NAMALWA (cell line): ENCODE measurements at regions not wholly inside any gene's neighbourhood (a gene's known extent, or its start where the extent isn't known, plus 50 kb on each side); places are given as distances from the start of the nearest gene placed in this dataset.
"Not testable (repeated sequence)": the region's sequence is repeated elsewhere in the genome, so short reads cannot be mapped to it uniquely, and the experiment has no call there.

Experiments used
- DNase-seq: peaks from one replicate; pipeline ENCODE4 v3.0.0-alpha.2; 2015; ENCODE audit warnings: low spot score

DNA sequence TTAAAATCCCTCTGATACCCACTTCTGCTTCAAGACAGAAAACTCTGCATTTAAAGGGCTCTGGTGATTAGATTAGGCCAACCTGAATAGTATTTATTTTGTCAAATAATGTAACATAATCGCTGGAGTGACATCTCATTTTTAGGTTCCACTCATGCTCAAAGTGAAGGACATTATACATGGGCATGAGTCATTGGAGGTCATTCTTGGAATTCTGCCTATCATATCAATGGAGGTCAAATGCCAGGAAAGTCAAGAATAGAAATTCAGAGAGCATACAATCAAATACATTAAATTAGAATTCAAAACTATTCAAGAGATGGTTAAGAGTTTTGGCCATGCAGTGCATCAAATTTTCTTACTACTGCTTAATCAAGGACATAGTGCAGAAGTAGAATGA lies 50.8 kb upstream of the PRSS1 start:
- no peak for DNase-seq

GRCh38 chr7:142697270-142697669 lies 52.0 kb upstream of the PRSS1 start:
- DNase-seq, result no peak

- DNase-seq, result no peak
Measured at GRCh38 chr7:142696456-142697179, 52.7 kb upstream of the PRSS1 start.

DNA sequence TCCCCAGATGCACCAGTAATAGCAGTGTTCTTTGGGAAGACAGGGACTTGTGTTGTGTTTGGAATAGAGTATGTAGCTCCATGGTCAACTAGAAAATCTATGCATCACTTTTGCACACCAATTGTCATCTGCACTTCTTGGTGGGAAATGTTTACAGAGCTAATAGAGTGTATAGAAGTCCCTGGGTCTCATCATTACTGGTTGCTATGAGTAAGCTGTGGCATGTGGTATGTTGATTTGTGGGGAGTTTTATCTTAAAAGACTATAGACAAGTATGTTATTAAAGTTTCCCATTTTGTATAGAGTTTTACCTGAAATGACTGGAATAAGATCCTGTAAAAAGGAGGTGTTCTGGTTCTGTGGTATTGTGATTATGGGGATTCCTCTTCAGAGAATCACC lies 55.4 kb upstream of the PRSS1 start:
- no peak for DNase-seq

GRCh38 chr7:142690554-142691182 lies 58.6 kb upstream of the PRSS1 start:
- DNase-seq, result peak; percentile 18

- DNase-seq, result peak; percentile 47
Measured at GRCh38 chr7:142689439-142690120, 59.7 kb upstream of the PRSS1 start.

GRCh38 chr7:142685877-142686508 lies 63.3 kb upstream of the PRSS1 start:
- DNase-seq, result no peak

DNA sequence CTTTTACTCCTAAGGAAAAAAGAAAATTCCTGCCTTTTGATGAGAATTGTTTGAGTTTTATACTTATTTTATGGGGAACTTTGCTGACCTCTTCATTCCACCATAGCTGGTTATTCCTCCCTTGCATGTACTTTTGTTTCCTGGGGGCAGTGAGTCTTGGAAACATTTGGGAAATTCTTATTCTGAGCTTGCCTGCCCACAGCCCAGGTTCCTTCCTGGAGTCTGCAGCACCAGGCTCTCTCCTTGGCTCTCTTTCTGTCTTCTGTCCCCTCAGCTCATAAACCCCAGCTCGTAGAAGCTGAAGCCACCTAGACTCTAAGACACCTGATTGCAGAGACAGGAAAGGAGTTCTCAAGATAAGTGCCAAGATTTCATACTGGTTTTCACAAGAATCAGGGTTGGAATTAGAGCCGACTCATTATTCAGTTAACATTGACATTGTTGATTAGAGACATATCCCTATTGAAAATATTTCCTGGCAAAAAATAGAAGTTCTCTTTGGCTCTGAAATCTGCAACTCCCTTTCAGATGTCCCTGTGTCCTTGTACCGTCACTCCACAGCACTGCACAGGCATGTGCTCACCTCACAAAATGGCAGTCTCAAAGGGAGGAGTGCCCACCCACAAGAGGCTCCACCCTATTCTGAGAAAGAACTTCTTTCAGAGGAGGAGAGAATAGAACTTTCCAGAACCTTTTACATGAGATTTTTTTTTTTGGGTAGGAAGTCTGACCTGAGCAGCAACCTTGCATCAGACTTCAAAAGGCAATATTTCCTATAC lies 67.8 kb upstream of the PRSS1 start:
- DNase-seq, result no peak

DNA sequence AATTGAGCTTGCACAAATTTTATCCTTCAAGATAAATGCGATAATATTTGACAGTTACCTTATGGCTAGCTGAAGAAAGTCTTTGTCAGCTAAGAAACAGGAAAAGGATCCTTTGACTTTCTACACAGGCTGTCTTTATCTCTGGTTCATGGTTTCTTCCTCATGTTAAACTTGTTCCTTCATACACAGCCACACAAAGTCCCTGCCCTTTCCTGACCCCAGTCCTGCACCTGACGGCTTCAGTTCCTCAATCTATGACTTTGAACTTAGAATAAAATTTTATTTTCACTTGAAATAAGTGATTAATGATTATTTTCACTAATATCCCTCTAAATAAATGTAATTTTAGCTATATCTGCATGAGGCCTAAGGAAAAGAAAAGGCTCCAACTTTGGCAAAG lies 77.8 kb upstream of the PRSS1 start:
- no peak for DNase-seq

DNA sequence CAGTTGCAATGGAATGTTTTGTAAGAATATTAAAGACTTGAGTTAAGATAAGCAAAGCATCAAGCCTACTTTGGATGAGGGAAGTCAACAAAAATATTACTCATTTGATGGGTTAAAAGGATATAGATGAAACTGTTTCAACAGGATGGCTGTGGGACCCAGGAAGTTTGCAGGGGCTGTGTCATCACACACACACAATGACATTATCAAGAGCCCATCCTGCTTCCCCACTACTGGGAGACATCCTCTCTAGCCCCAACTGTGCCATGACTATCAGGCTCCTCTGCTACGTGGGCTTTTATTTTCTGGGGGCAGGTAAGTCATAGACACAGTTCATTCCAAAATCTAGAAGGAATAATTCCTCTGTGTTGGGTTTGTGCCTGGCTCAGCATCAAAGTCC lies 78.8 kb upstream of the PRSS1 start:
- DNase-seq, result no peak

DNA sequence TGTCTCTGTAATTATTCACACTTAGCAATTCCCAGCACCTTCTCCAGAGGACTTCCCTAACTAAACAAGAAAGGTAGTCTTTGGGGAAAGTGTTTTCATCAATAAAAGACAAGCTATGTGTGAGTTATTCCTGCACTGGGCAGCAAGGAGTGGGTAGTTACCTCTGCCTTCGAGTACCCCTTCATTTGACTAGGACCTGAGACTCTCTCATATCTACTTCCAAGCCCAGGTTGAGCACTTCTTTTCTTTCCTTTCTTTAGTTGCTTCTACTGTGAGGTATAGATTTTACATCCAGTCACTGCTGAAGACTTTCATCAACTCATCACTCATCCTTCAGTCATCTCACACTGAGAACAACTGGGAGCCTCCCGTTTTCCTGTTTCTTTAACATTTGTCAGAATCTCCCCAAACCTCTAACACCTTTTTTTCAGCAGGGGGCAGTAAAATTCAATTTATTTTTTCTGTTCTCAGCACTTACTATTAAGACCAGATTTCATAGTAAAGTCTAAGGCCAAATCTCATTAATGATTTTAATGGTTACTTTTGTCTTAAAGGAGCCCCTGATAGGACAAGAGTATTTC lies 80.1 kb upstream of the PRSS1 start:
- peak; percentile 62 for DNase-seq

GRCh38 chr7:142668495-142668894 lies 80.8 kb upstream of the PRSS1 start:
- DNase-seq, result peak; percentile 62

DNA sequence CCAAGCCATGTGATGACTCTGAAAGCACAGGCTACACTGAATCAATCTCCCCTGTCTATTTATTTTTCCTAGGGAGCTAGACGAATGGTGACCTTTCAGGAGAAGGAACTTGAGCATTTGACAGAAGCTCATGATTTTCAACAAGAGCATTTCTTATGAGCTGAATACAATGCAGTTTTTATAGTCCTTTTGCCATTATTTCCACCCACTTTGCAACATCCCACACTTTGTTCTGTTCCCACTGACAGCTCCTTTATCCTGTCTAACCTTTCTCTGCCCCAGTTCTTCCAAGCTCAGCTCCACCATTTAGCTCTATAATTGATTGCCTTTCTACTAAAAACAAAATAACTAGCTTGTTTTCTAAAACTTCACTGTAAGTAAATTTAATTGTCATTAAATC lies 91.9 kb upstream of the PRSS1 start:
- no peak for DNase-seq

- DNase-seq, result peak; percentile 71
Measured at GRCh38 chr7:142654398-142654797, 94.9 kb upstream of the PRSS1 start.

GRCh38 chr7:142647749-142648148 lies 101.5 kb upstream of the PRSS1 start:
- no peak for DNase-seq

- peak; percentile 61 for DNase-seq
Measured at GRCh38 chr7:142646386-142647140, 102.7 kb upstream of the PRSS1 start.

DNA sequence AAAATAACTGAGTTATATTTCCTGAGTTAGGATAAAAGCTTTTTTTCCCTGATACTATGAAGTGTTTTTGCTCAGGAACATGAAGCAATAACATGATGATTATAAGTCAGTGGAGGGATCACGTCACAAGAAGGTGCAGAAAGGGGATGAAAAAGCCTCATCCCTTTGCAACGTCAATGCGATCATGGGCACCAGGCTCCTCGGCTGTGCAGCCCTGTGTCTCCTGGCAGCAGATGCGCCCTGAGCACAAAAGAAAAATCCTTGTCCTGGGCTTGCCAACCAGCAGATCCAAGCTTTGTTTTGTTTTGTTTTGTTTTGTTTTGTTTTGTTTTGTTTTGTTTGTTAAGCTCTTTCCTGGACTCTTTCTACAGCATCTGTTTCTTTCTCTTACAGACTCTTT lies 103.5 kb upstream of the PRSS1 start:
- peak; percentile 51 for DNase-seq

- DNase-seq, result no peak
Measured at GRCh38 chr7:142642316-142642715, 107.0 kb upstream of the PRSS1 start.

- DNase-seq, result not testable (repeated sequence)
Measured at GRCh38 chr7:142641252-142641651, 108.0 kb upstream of the PRSS1 start.

- DNase-seq, result no peak
Measured at GRCh38 chr7:142638581-142638980, 110.7 kb upstream of the PRSS1 start.

- no peak for DNase-seq
Measured at GRCh38 chr7:142637240-142637639, 112.0 kb upstream of the PRSS1 start.
